ENCODE measurements at regions not wholly inside any gene's neighbourhood (a gene's known extent, or its start where the extent isn't known, plus 50 kb on each side); places are given as distances from the start of the nearest gene placed in this dataset.

DNA sequence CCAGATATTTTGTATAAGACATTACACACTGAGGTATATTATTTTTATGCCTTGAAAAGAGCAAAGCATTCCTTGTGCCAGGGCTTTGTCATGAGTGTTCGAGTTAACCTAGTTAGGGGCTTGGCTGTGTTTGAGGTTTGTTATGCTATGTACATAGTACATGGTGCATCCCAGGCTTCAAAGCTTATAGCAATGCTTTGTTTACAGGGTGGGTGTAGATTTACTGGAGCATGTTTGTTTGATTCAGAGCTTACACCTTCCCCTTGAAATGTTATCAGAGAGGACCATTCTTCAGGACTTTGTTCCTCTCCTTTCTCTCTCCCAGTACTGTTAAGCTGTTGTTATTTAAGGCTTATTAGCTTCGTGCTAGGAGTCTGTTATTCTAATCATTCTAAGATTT is 738.7 kb upstream of the LRRTM4 start (continued):
- TF ChIP-seq, protein P1, sequence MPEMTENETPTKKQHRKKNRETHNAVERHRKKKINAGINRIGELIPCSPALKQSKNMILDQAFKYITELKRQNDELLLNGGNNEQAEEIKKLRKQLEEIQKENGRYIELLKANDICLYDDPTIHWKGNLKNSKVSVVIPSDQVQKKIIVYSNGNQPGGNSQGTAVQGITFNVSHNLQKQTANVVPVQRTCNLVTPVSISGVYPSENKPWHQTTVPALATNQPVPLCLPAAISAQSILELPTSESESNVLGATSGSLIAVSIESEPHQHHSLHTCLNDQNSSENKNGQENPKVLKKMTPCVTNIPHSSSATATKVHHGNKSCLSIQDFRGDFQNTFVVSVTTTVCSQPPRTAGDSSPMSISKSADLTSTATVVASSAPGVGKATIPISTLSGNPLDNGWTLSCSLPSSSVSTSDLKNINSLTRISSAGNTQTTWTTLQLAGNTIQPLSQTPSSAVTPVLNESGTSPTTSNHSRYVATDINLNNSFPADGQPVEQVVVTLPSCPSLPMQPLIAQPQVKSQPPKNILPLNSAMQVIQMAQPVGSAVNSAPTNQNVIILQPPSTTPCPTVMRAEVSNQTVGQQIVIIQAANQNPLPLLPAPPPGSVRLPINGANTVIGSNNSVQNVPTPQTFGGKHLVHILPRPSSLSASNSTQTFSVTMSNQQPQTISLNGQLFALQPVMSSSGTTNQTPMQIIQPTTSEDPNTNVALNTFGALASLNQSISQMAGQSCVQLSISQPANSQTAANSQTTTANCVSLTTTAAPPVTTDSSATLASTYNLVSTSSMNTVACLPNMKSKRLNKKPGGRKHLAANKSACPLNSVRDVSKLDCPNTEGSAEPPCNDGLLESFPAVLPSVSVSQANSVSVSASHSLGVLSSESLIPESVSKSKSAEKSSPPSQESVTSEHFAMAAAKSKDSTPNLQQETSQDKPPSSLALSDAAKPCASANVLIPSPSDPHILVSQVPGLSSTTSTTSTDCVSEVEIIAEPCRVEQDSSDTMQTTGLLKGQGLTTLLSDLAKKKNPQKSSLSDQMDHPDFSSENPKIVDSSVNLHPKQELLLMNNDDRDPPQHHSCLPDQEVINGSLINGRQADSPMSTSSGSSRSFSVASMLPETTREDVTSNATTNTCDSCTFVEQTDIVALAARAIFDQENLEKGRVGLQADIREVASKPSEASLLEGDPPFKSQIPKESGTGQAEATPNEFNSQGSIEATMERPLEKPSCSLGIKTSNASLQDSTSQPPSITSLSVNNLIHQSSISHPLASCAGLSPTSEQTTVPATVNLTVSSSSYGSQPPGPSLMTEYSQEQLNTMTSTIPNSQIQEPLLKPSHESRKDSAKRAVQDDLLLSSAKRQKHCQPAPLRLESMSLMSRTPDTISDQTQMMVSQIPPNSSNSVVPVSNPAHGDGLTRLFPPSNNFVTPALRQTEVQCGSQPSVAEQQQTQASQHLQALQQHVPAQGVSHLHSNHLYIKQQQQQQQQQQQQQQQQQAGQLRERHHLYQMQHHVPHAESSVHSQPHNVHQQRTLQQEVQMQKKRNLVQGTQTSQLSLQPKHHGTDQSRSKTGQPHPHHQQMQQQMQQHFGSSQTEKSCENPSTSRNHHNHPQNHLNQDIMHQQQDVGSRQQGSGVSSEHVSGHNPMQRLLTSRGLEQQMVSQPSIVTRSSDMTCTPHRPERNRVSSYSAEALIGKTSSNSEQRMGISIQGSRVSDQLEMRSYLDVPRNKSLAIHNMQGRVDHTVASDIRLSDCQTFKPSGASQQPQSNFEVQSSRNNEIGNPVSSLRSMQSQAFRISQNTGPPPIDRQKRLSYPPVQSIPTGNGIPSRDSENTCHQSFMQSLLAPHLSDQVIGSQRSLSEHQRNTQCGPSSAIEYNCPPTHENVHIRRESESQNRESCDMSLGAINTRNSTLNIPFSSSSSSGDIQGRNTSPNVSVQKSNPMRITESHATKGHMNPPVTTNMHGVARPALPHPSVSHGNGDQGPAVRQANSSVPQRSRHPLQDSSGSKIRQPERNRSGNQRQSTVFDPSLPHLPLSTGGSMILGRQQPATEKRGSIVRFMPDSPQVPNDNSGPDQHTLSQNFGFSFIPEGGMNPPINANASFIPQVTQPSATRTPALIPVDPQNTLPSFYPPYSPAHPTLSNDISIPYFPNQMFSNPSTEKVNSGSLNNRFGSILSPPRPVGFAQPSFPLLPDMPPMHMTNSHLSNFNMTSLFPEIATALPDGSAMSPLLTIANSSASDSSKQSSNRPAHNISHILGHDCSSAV (CRISPR knock-in tag; IDR thresholded peaks at IDR 0.05; ENCODE audit: borderline replicate concordance) = no peak
- TF ChIP-seq ZNF552 (CRISPR knock-in tag; IDR thresholded peaks at IDR 0.05; ENCODE audit: borderline replicate concordance) (no peak), IKZF1 (IDR thresholded peaks at IDR 0.05) (no peak), BHLHE40 (IDR thresholded peaks at IDR 0.05; ENCODE audit: low read length) (peak; percentile 62; the same call in 1 of the 2 replicates), MYPOP (CRISPR knock-in tag; IDR thresholded peaks at IDR 0.05) (peak; percentile 58; the same call in 1 of the 2 replicates), ZNF7 (CRISPR knock-in tag; IDR thresholded peaks at IDR 0.05) (no peak), ZBTB2 (CRISPR knock-in tag; IDR thresholded peaks at IDR 0.05; ENCODE audit: low read depth) (no peak), ZFP36L1 (CRISPR knock-in tag; IDR thresholded peaks at IDR 0.05) (no peak), ZNF362 (CRISPR knock-in tag; IDR thresholded peaks at IDR 0.05; ENCODE audit: borderline replicate concordance) (no peak), EED (CRISPR knock-in tag; IDR thresholded peaks at IDR 0.05) (no peak), AHR (CRISPR knock-in tag; IDR thresholded peaks at IDR 0.05) (no peak), ZNF430 (CRISPR knock-in tag; IDR thresholded peaks at IDR 0.05) (0 out of 2 replicates have a peak, but pooled peaks have one; percentile 28)
- TF ChIP-seq, protein P2, sequence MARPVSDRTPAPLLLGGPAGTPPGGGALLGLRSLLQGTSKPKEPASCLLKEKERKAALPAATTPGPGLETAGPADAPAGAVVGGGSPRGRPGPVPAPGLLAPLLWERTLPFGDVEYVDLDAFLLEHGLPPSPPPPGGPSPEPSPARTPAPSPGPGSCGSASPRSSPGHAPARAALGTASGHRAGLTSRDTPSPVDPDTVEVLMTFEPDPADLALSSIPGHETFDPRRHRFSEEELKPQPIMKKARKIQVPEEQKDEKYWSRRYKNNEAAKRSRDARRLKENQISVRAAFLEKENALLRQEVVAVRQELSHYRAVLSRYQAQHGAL (CRISPR knock-in tag; IDR thresholded peaks at IDR 0.05; ENCODE audit: not compliant biosample characterization) = no peak

Data from HepG2 (cell line).